HG02763 (cell line): ENCODE measurements at regions not wholly inside any gene's neighbourhood (a gene's known extent, or its start where the extent isn't known, plus 50 kb on each side); places are given as distances from the start of the nearest gene placed in this dataset.
"Not testable (repeated sequence)": the region's sequence is repeated elsewhere in the genome, so short reads cannot be mapped to it uniquely, and the experiment has no call there.

ENCODE experiments used
- ATAC-seq: cut with Tn5 transposase; IDR thresholded peaks from one replicate; pipeline ENCODE4 v1.9.1; 2021; ENCODE audit warnings: mild to moderate bottlenecking, moderate library complexity; ENCODE audit not compliant: unreplicated experiment

DNA sequence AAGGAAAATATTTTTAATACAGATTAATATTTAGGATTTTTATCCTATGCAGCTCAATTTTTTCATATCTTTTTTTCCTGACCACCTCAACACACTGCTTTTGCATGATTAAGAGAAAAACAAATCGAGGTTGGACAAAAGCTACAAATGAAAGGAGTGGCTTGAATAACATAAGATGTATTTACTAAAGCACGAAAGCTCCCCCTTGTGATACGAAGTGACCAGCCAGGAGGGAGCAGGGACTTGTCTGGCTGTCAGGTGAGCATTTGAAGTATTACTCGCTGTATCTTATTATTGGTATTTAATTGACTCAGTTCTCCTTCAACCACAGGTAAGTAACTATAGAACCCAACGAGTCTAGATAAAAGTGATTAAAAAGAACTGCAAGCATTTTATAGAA lies 265.2 kb upstream of the PHF14 start:
- no peak for ATAC-seq

DNA sequence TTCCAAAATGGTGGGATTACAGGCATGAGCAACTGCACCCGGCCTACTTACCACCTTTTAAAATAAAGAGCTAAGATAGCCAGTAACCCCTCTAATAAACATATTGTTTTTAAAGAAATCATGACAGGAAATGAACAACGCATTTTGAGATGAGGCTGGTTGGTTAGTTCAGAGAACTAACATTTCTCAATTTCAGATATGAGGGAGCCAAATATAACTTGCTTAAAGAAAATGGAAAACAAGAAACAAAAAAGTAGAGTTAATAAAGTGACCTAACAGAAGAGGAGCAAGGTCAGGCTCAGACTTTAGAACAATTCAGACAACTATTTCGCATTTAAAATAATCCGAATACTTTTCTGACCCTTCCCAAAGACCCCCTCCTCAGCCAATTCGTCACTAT lies 254.9 kb upstream of the PHF14 start:
- ATAC-seq, result no peak

DNA sequence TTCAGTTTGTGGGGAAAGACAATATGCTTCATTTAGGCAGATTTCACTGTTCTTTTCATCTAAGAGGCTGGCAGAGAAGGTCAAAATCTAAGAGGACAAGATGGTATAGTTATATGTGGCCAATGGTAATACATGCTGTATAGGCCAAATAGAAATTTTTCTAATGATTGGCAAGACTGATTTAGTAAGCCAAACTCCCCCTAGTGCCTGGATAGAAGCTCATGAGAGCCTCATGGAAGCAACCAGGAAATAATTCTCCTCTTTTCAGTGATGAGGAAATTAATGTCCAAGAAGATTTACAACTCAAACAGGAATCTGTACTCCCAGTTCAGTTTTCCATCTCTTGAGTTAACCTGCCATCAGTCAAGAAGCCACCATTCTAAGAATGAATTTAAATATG lies 253.6 kb upstream of the PHF14 start:
- no peak for ATAC-seq

DNA sequence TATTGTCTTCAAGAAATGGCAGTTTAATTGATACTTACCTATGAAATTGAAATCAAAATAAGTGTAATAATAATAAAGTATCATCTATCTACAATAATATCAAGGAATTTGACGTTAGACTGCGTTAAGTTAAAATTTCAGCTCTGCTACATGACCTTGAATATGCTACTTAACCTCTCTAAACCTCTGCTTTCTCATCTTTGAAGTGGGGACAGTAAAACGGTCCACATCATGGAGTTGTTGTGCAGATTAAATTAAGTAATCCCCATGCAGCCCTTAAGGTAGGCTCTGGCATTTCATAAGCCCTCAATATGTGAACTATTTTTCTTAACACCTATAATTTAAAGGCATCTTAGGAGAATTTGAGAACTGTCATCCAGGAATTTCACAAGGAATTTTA lies 252.4 kb upstream of the PHF14 start:
- no peak for ATAC-seq

DNA sequence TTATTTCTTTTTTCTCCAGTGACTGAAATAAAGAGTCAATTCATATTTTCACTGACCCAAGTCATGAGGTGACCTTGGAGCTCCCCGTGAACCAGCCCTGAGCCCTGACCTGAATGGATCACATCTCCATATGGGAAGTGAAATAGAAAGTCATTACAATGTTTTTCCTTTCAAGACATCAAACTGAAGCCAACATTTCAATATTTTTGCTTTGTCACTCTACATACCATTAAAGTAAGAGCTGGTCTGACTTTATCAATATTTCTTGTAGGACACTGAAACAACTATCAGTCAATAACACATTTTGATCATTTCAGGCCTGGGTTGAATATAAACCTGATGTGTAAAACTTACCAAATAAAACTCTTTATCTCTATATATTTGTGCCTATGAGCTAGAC lies 249.8 kb upstream of the PHF14 start:
- no peak for ATAC-seq

DNA sequence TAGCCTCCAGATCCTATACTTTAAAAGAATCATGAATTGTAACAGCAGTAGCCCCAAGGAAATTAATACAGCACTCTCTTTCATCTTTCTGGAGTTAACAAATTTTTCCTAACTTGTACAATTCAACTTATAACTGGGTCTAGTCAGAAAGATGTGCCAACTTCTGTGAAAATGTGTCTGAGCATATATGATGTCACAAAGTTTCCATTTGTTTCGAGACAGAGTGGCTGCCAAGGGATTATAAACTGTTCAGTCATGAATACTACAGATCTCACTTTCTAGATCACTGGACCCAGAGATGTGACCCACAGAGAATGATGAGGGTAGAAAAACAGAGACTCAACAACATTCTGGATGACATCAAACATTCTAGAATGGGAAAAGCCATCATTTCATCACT lies 249.2 kb upstream of the PHF14 start:
- no peak for ATAC-seq

DNA sequence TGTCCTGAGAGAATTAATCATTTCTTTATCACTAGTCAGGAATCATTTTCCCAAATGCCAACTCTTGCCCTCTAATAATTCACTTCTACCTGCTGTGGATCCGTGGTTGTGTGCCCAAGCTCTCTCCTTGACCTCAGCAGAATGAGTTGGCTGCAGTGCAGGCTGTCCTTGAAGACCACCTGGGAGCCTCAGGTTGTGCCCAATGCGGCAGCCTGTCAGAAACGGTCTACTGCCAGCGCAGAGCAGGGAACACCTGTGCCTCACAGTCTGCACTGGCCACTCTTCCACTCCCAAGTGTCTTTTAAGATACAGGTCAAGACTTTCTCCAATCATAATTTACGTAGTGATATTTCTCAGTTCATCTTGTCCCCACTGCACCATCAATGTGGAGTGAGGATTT lies 246.0 kb upstream of the PHF14 start:
- ATAC-seq, result no peak

DNA sequence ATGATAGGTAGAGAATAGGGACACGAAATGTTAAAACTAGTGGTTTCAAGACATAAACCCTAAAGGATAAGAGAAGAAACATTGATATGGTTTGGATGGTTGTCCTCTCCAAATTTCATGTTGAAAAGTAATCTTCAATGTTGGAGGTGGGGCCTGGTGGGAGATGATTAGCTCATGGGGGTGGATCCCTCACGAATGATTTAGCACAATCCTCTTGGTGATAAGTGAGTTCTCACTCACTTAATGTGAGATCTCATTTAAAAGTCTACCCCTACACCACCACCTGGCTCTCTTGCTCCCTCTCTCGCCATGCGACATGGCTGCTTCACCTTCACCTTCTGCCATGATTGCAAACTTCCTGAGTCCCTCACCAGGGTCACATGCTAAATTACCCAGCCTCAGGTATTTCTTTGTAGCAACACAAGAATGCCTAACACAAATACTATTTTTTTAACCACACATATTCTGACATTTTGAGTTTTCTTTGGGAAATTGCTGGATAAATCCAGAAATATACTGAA lies 242.4 kb upstream of the PHF14 start:
- ATAC-seq, result no peak

DNA sequence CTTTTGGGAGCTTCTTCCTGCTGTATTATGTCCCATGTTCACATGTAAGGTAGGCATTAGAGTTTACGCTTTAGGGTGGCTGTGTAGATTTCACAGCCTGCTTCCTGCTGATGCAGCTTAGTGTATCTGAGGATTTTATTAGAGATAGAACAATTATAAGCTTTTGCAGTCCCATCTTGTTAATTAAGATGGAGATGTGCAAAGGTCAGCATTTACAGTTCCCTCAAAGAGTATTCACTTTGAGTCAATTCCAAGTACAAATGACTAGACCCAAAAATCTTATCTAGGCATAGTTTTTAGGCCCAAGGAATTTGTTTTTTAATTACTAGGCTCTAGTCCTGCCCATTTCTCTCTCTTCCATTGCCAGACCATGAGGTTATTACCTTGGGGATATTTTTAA lies 239.9 kb upstream of the PHF14 start:
- no peak for ATAC-seq

DNA sequence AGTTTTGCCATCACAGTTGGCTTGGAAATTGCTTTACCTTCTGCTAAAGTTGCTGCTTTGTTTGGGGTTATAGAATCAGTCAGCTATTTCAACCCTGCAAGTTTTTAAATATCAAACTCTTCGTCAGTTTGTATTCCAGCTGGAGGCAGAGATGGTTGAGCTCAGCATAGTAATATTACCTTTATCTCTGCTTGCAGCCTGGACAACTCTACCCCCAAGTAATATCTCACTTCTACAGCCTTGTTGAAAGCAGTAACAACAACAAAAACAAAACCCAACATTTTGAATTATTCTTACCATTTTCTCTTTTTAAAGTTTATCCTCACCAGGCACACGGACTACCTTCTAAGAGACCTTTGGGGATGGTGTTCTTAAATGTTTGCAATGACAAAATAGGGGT lies 239.1 kb upstream of the PHF14 start:
- no peak for ATAC-seq

DNA sequence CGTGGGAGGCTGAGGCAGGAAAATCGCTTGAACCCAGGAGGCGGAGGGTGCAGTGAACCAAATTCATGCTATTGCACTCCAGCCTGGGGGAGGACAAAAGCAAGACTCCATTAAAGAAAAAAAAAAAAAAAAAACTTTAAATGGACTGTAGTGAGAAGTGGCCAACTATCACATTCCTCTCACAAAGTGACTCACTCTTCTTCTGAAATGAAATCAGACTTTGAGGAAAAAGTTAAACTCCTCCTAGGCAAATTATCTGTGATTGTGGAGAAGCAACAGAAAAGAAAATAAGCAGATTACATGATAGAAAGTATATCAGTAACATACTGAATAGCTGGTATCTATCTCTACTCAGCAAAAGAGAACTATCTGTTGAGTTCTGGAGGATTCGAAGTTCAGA lies 234.3 kb upstream of the PHF14 start:
- ATAC-seq, result no peak

DNA sequence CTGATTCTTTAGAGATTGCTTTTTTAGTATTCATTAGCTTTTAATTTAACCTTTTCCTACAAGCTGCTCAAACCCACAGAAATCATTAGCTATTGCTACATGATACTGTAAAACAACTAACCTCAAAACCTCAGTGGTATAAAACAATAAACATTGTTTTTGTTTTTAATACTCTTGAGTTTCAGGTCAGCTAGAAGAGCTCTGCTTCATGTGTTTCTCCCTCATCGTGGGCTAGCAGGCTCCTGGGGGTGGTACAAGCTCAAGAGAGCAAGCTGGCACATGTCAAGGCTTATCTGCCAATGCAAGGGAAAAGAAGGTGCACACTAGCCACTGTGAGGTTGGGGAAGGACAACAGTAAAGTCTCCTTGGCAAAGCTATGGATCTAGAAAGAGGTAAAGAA lies 232.9 kb upstream of the PHF14 start:
- ATAC-seq, result no peak

DNA sequence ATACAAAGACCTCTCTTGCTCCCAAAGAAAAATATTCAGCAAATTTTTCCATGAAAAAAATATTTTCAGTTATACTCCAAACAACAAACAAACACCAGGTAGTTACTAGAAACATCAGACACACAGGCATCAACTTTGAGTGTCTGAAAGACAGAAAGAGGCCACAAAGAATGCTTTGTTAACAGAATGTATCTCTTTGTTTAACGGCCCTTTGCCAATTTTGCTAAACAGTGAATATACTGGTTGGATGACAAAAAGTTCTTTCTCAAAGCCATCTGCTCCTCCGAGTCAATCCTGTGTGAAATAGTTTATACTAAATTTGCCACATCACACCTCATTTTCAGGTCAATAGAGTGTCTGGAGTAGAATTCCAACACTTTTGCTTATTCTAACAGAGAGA lies 216.7 kb upstream of the PHF14 start:
- no peak for ATAC-seq

DNA sequence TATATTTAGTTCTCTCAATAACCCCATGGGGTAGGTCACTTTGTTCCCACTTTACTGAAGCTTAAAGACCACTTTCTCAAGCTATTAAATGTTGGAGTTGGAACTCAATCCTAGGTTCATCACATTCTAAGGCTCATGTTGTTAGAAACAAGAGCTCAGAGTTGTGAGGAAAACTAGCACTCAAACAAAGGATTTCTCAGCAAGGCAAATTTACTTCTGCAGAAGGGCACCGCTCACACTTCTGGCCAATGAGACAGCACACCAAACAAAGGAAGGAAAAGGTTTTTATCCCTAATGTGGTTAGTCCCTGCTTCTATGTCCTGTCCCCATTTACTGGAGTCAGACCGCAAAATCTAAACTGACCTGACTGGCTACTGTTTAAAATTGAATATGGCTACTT lies 214.6 kb upstream of the PHF14 start:
- ATAC-seq, result no peak

DNA sequence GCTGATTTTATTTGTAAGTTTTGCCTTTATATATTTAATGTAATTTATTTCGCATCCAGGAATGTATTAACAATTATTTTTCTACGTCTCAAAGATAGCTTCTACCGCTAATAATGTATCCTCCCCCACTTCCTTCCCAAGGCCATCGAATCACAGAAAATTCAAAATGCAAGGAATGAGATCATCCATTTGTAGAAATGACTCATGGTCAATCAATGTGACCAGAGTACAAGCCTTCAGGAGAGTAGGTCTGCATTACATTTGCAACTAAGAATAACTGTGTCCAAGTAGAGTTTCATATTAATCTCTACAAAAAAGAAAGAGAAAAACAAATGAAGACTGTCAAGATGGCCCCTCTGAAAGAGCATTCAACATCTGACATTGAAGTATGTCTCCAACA lies 205.9 kb upstream of the PHF14 start:
- ATAC-seq, result no peak

DNA sequence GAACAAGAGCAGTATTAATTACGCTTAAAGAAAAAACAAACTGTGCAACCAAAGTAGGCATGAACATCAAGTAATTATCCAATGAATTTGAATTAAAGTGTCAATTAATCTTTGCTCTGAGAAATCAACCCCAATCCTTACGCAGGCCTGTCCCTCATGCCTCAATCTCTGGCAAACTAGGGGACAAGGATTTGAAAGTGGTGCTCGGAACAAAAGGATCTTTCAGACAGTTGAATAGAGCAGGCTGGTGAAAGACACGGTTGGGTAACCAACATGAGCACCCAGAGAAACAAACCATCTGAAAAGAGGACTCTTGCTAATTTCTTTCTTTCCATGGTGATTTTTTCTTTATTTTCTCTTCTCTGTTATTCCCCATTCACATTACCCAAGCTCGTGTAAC lies 203.5 kb upstream of the PHF14 start:
- ATAC-seq, result no peak

DNA sequence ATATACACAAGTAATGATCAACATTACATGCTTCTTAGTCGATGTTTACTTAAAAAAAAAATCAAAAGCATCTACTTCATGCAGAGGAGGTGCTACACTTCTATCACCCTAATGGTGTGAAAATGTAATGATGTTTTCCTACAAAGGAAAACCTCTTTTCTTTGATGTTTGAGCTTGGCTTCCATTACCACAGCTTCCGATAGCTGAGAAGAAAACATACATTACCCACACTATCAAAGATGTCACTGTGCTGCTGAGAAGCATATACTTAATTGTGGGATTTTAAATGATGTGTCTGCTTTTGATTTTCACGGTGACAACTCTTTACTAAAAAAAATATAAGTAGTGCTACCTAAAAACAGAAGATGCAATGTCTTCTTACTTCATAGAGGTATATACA lies 200.2 kb upstream of the PHF14 start:
- ATAC-seq, result no peak

DNA sequence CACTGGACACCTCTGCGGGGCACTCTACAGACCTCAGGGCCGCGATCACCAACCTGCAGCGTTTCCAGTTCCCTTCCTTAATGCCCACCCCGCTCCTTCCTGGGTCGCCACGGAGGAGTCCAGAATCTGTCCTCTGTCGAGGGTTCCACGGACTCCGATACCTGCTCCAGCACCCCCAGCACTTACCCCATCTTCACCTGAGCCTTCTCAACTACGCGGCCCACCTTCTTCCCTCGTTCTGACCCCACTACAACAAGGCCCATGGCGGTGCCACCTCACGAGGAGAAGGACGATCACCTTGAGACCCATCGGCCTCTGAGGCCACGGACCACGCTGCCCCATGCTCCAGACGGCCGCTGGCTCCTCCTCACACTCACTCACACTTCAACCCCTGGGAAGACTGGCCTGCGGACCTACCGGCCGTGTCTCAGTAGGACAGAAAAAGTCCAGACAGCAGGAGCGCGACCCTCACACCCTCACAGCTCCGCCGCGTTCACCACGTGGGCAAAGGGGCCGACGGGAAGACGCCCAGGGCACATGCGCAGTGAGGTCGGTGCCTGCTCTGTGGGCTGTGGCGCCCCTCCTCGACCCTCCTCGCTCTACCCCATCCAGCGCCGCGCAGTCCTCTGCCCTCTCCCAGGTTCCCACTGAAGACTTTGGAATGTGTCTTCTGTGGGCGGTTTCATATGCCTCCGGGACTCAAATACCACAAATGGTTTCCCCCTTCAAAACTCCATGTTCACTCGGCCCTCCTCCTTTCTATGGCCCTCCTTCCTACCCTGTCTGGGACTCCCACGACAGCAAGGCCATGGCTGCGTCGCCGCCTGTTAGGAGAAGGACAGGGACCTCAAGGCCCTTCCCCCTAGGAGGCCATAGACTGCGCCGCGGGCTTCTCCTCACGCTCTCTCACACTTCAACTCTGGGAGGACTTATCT lies 193.9 kb upstream of the PHF14 start:
- no peak for ATAC-seq

DNA sequence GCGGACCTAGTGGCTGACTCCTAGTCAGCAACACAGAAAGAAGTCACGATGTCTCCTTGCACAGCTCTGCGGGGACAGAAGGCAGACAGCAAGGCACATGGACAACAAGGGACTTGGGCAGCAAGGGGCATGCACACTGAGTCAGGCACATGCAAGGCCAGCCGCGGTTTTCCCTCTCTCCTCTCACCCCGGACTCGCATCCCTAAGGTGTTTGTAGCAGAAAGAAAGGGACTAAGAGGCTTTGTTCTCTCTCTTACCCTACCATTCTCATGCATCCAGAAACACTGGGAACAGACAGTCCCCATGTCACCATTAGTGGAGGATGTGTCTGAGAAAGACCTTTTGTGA lies 193.3 kb upstream of the PHF14 start:
- no peak for ATAC-seq

DNA sequence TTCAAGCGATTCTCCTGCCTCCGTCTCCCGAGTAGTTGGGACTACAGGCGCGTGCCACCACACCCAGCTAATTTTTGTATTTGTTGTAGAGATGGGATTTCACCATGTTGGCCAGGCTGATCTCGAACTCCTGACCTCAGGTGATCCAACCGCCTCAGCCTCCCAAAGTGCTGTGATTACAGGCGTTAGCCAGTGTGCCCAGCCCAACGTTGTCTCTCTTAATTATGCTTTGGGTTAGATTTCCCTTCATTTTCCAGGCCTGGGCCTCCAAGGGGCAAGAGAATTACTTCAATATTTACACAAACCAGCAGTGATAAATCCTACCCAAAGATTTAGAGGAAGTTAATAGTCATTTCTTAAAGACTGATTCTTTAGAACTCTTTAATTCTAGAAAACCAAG lies 186.7 kb upstream of the PHF14 start:
- ATAC-seq, result not testable (repeated sequence)

DNA sequence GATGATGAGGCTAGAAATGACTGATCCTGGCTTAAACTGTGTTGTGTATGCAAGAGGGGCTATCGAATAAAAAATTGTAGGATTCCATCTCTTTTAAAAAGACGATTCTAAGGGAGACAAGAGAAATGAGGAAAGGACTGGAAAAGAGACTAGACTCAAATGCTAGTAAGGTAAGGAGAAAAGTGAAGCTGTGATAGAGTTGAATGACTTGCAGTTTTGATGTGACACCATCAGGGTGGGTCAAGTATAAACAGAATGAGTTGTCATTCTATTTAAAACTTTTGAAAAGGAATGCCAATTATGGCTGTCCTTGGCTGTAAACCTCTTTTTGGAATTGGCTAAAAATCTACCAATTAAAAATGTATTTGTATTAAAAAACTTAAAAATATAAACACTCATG lies 184.5 kb upstream of the PHF14 start:
- no peak for ATAC-seq

DNA sequence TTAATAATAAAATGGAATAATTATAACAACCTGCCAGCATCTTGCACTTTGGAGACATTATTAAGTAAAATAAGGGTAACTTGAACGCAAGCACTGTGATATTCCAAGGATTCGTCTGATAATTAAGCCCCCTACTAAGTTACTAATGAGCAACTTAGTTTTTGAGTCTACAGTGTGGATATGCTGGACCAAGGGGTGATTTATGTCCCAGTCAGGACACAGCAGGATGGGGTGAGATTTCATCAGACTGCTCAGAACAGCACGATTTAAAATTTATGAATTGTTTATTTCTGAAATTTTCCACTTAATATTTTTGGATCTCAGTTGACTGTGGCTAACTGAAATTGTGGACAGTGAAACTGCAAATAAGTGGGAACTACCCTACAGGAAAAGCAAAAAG lies 182.8 kb upstream of the PHF14 start:
- ATAC-seq, result no peak
